ENCODE measurements at regions not wholly inside any gene's neighbourhood (a gene's known extent, or its start where the extent isn't known, plus 50 kb on each side); places are given as distances from the start of the nearest gene placed in this dataset.

- ATAC-seq (no peak), DNase-seq (no peak)
- WGBS, 3 donors = 44 to 58% (median 58%) methylated on average over 1 of the region's 1 CpG
- TF ChIP-seq CTCF (IDR thresholded peaks at IDR 0.05) = no peak
- Histone ChIP-seq H3K27me3 (ENCODE audit: insufficient read depth in 3 of 3, low read length in 2 of 3) (no peaks in the 10 kb centered on the region), H3K4me3 (no peak overlapping the region), H3K27ac (no peak overlapping the region), H3K36me3 (ENCODE audit: insufficient read depth in 1 of 2, low read depth in 1 of 2) (no peaks in the 10 kb centered on the region), H3K9me3 (no peaks in the 10 kb centered on the region), H3K4me1 (no peaks in the 10 kb centered on the region)
- intact Hi-C loops (cut with DNase I) = no loop called here
Observed at GRCh38 chr16:75918109-75918508, 191.8 kb upstream of the CPHXL start.

- Histone ChIP-seq H3K4me1 (no peaks in the 10 kb centered on the region), H3K27me3 (ENCODE audit: insufficient read depth in 3 of 3, low read length in 2 of 3) (no peaks in the 10 kb centered on the region), H3K4me3 (no peak overlapping the region), H3K27ac (no peak overlapping the region), H3K9me3 (no peaks in the 10 kb centered on the region), H3K36me3 (ENCODE audit: insufficient read depth in 1 of 2, low read depth in 1 of 2) (no peaks in the 10 kb centered on the region)
- intact Hi-C loops (cut with DNase I) = loop anchor here in 1 of 2 donors (5.0 kb wide), 1 partner anchor 1697 kb away; no protein-coding TSS in a partner anchor
- WGBS, 3 donors = 12 to 21% (median 17%) methylated on average over 5 of the region's 5 CpGs
- DNase-seq (no peak), ATAC-seq (no peak)
- TF ChIP-seq CTCF (IDR thresholded peaks at IDR 0.05) = no peak
Observed at GRCh38 chr16:75919664-75920063, 193.4 kb upstream of the CPHXL start.

GRCh38 chr16:75921281-75921680 lies 195.0 kb upstream of the CPHXL start:
- Histone ChIP-seq H3K27ac (no peak overlapping the region), H3K9me3 (no peaks in the 10 kb centered on the region), H3K36me3 (ENCODE audit: insufficient read depth in 1 of 2, low read depth in 1 of 2) (no peaks in the 10 kb centered on the region), H3K4me3 (no peak overlapping the region), H3K4me1 (no peaks in the 10 kb centered on the region), H3K27me3 (ENCODE audit: insufficient read depth in 3 of 3, low read length in 2 of 3) (no peaks in the 10 kb centered on the region)
- no peak for TF ChIP-seq CTCF (IDR thresholded peaks at IDR 0.05)
- 48 to 61% (median 55%) methylated on average over 2 of the region's 2 CpGs for WGBS, 3 donors
- DNase-seq (no peak), ATAC-seq (no peak)
- intact Hi-C loops (cut with DNase I) = loop anchor here in 1 of 2 donors (5.0 kb wide), 1 partner anchor 1699 kb away; no protein-coding TSS in a partner anchor

GRCh38 chr16:75922250-75922649 lies 196.0 kb upstream of the CPHXL start:
- H3K36me3 ChIP-seq (ENCODE audit: insufficient read depth in 1 of 2, low read depth in 1 of 2) = no peaks in the 10 kb centered on the region
- 61 to 65% (median 62%) methylated on average over 3 of the region's 3 CpGs for WGBS, 3 donors
- H3K27me3 ChIP-seq (ENCODE audit: insufficient read depth in 3 of 3, low read length in 2 of 3) = no peaks in the 10 kb centered on the region
- TF ChIP-seq CTCF (IDR thresholded peaks at IDR 0.05) = no peak
- no peaks in the 10 kb centered on the region for H3K4me1 ChIP-seq
- no peak overlapping the region for H3K27ac ChIP-seq
- no peak overlapping the region for H3K4me3 ChIP-seq
- intact Hi-C loops (cut with DNase I) = loop anchor here in 1 of 2 donors (5.0 kb wide), 1 partner anchor 1700 kb away; no protein-coding TSS in a partner anchor
- no peak for ATAC-seq
- DNase-seq = no peak
- H3K9me3 ChIP-seq = no peaks in the 10 kb centered on the region

- H3K4me1 ChIP-seq = no peaks in the 10 kb centered on the region
- no peaks in the 10 kb centered on the region for H3K27me3 ChIP-seq (ENCODE audit: insufficient read depth in 3 of 3, low read length in 2 of 3)
- no peak for ATAC-seq
- H3K36me3 ChIP-seq (ENCODE audit: insufficient read depth in 1 of 2, low read depth in 1 of 2) = no peaks in the 10 kb centered on the region
- H3K4me3 ChIP-seq = no peak overlapping the region
- 70 to 80% (median 71%) methylated on average over 3 of the region's 3 CpGs for WGBS, 3 donors
- no peak for TF ChIP-seq CTCF (IDR thresholded peaks at IDR 0.05)
- no peak for DNase-seq
- H3K9me3 ChIP-seq = no peaks in the 10 kb centered on the region
- intact Hi-C loops (cut with DNase I) = loop anchor here in 1 of 2 donors (5.0 kb wide), 1 partner anchor 1702 kb away; no protein-coding TSS in a partner anchor
- H3K27ac ChIP-seq = no peak overlapping the region
Observed at GRCh38 chr16:75924397-75924796, 198.1 kb upstream of the CPHXL start.

Data from psoas muscle (tissue), 7 donors.